Common myeloid progenitor, CD34-positive (primary cell): ENCODE measurements at regions not wholly inside any gene's neighbourhood (a gene's known extent, or its start where the extent isn't known, plus 50 kb on each side); places are given as distances from the start of the nearest gene placed in this dataset.
A peak's percentile ranks its signal among the peaks of the same experiment; 100 is the strongest.

ENCODE experiments used
- CTCF ChIA-PET: fragments of 350-600 bp; sonication (Branson Sonifier 250); formaldehyde crosslinking; loops from one replicate; lab custom pipeline; 2021; ENCODE audit warnings: antibody characterized with exemption; lab: Charles Lee
- POLR2A ChIA-PET: fragments of 350-600 bp; sonication (Branson Sonifier 250); formaldehyde crosslinking; loops from one replicate; lab custom pipeline; 2021; ENCODE audit warnings: antibody characterized with exemption; lab: Charles Lee
- DNase-seq, 3 donors: peaks; one replicate each; pipeline versions ENCODE4 v3.0.0 to v3.0.0-alpha.2; 2013
- H3K27ac ChIP-seq, 2 experiments: 1 replicate in 1 of 2; 2 replicates in 1 of 2; pipeline ENCODE4 v1.7.0; 2013; ENCODE audit warnings: inconsistent platforms in 2 of 2, low read length in 2 of 2, mild to moderate bottlenecking in 2 of 2, low read depth in 1 of 2, moderate library complexity in 1 of 2; ENCODE audit not compliant: severe bottlenecking in 2 of 2, insufficient read depth in 1 of 2, poor library complexity in 1 of 2
- H3K27me3 ChIP-seq, 5 experiments: replicated peaks in 2 of 5; 1 replicate in 3 of 5; 2 replicates in 2 of 5; pipeline versions ENCODE4 v1.6.1 to v1.7.0; 2013; ENCODE audit warnings: low read length in 4 of 5, mild to moderate bottlenecking in 2 of 5, moderate library complexity in 2 of 5, inconsistent platforms in 1 of 5; ENCODE audit not compliant: insufficient read depth in 5 of 5, control insufficient read depth in 4 of 5
- H3K36me3 ChIP-seq, 4 experiments: 1 replicate in 2 of 4; 2 replicates in 2 of 4; pipeline versions ENCODE4 v1.6.1 to v1.7.0; 2013; ENCODE audit warnings: low read length in 3 of 4, control low read depth in 1 of 4, mild to moderate bottlenecking in 1 of 4; ENCODE audit not compliant: control insufficient read depth in 4 of 4, insufficient read depth in 4 of 4
- H3K4me1 ChIP-seq, 4 experiments: 1 replicate in 3 of 4; 2 replicates in 1 of 4; pipeline versions ENCODE4 v1.6.1 to v1.7.1; 2013; ENCODE audit warnings: low read length in 3 of 4, mild to moderate bottlenecking in 3 of 4, control low read depth in 1 of 4, inconsistent platforms in 1 of 4, moderate library complexity in 1 of 4; ENCODE audit not compliant: control insufficient read depth in 4 of 4, insufficient read depth in 4 of 4; ENCODE audit errors: control extremely low read depth in 1 of 4
- H3K4me3 ChIP-seq, 7 experiments: 1 replicate in 4 of 7; 2 replicates in 3 of 7; pipeline versions ENCODE4 v1.5.1 to v1.7.0; 2013; ENCODE audit warnings: mild to moderate bottlenecking in 7 of 7, low read length in 6 of 7, moderate library complexity in 6 of 7, inconsistent platforms in 2 of 7, low read depth in 2 of 7, control low read depth in 1 of 7; ENCODE audit not compliant: insufficient read depth in 4 of 7, control insufficient read depth in 1 of 7; ENCODE audit errors: extremely low read depth in 1 of 7
- H3K9me3 ChIP-seq, 5 experiments: 1 replicate in 4 of 5; 2 replicates in 1 of 5; pipeline versions ENCODE4 v1.6.1 to v1.7.1; 2013; ENCODE audit warnings: low read length in 4 of 5, mild to moderate bottlenecking in 2 of 5, inconsistent platforms in 1 of 5, low read depth in 1 of 5, moderate library complexity in 1 of 5; ENCODE audit not compliant: control insufficient read depth in 4 of 5, insufficient read depth in 2 of 5; ENCODE audit errors: control extremely low read depth in 1 of 5
- WGBS: methylation state at CpG from one replicate; pipeline ENCODE4 v1.1.5; 2013; ENCODE audit not compliant: insufficient coverage; 5-methylcytosine and 5-hydroxymethylcytosine counted together

- H3K4me3 ChIP-seq, result no peak overlapping the region
- H3K27me3 ChIP-seq, result no peaks in the 10 kb centered on the region
- ChIA-PET POLR2A (no interaction called here), CTCF (no interaction called here)
- H3K36me3 ChIP-seq, result no peaks in the 10 kb centered on the region
- peaks cover 0 to 2% (median 0%) of the 10 kb centered on the region in 5 experiments for H3K9me3 ChIP-seq
- no peaks in the 10 kb centered on the region for H3K4me1 ChIP-seq
- H3K27ac ChIP-seq, result no peak overlapping the region
- no peak for DNase-seq
- WGBS, result no CpG with 5 or more reads among the region's 1 CpG
These were observed 103.6 kb upstream of the SGK1 start for GRCh38 chr6:134421501-134421900.

GRCh38 chr6:134420614-134421181 lies 102.8 kb upstream of the SGK1 start:
- Histone ChIP-seq H3K36me3 (no peaks in the 10 kb centered on the region), H3K9me3 (peaks cover 0 to 2% (median 0%) of the 10 kb centered on the region in 5 experiments), H3K27me3 (no peaks in the 10 kb centered on the region), H3K27ac (no peak overlapping the region), H3K4me3 (no peak overlapping the region), H3K4me1 (no peaks in the 10 kb centered on the region)
- no peak for DNase-seq
- CTCF ChIA-PET, result interaction anchor here (1.6 kb wide), 1 partner anchor 9 kb away, joined by 4 read pairs; no protein-coding TSS in a partner anchor
- 100% methylated on average over 2 of the region's 3 CpGs for WGBS
- POLR2A ChIA-PET, result no interaction called here

- H3K4me1 ChIP-seq, result peaks cover 0 to 3% (median 0%) of the 10 kb centered on the region in 4 experiments
- peaks cover 0 to 2% (median 0%) of the 10 kb centered on the region in 5 experiments for H3K9me3 ChIP-seq
- WGBS, result 100% methylated on average over 4 of the region's 7 CpGs
- DNase-seq, result no peak
- ChIA-PET POLR2A (no interaction called here), CTCF (interaction anchor here (1.1 to 1.6 kb wide), 2 partner anchors 8 to 14 kb away, joined by 4 read pairs; no protein-coding TSS in a partner anchor)
- no peak overlapping the region for H3K4me3 ChIP-seq
- no peaks in the 10 kb centered on the region for H3K36me3 ChIP-seq
- no peaks in the 10 kb centered on the region for H3K27me3 ChIP-seq
- H3K27ac ChIP-seq, result no peak overlapping the region
These were observed 101.8 kb upstream of the SGK1 start for GRCh38 chr6:134419716-134420115.

GRCh38 chr6:134416418-134417154 lies 98.7 kb upstream of the SGK1 start:
- Histone ChIP-seq H3K4me1 (peaks cover 0 to 3% (median 0%) of the 10 kb centered on the region in 4 experiments), H3K27me3 (no peaks in the 10 kb centered on the region), H3K4me3 (no peak overlapping the region), H3K36me3 (no peaks in the 10 kb centered on the region), H3K27ac (no peak overlapping the region), H3K9me3 (peaks cover 2 to 16% (median 3%) of the 10 kb centered on the region in 5 experiments)
- WGBS, result 79% methylated on average over 7 of the region's 10 CpGs
- POLR2A ChIA-PET, result no interaction called here
- peak in 2 of 3 donors; percentile 36 to 47 for DNase-seq
- CTCF ChIA-PET, result interaction anchor here (1.1 kb wide), 1 partner anchor 10 kb away, joined by 3 read pairs; no protein-coding TSS in a partner anchor

- no peak overlapping the region for H3K27ac ChIP-seq
- H3K4me1 ChIP-seq, result peaks cover 0 to 3% (median 0%) of the 10 kb centered on the region in 4 experiments
- H3K27me3 ChIP-seq, result no peaks in the 10 kb centered on the region
- no peaks in the 10 kb centered on the region for H3K36me3 ChIP-seq
- ChIA-PET CTCF (no interaction called here), POLR2A (no interaction called here)
- H3K4me3 ChIP-seq, result no peak overlapping the region
- no peak for DNase-seq
- H3K9me3 ChIP-seq, result peaks cover 3 to 20% (median 6%) of the 10 kb centered on the region in 5 experiments
- 91% methylated on average over 3 of the region's 4 CpGs for WGBS
These were observed 97.7 kb upstream of the SGK1 start for GRCh38 chr6:134415656-134416055.

- peaks cover 3 to 20% (median 6%) of the 10 kb centered on the region in 5 experiments for H3K9me3 ChIP-seq
- no peak for DNase-seq
- ChIA-PET POLR2A (no interaction called here), CTCF (no interaction called here)
- H3K27ac ChIP-seq, result no peak overlapping the region
- H3K4me3 ChIP-seq, result no peak overlapping the region
- peaks cover 0 to 3% (median 0%) of the 10 kb centered on the region in 4 experiments for H3K4me1 ChIP-seq
- H3K36me3 ChIP-seq, result no peaks in the 10 kb centered on the region
- WGBS, result 100% methylated on average over 1 of the region's 4 CpGs
- H3K27me3 ChIP-seq, result no peaks in the 10 kb centered on the region
These were observed 97.3 kb upstream of the SGK1 start for GRCh38 chr6:134415194-134415593.

- no peaks in the 10 kb centered on the region for H3K36me3 ChIP-seq
- H3K27ac ChIP-seq, result no peak overlapping the region
- peaks cover 3 to 20% (median 6%) of the 10 kb centered on the region in 5 experiments for H3K9me3 ChIP-seq
- peaks cover 0 to 3% (median 0%) of the 10 kb centered on the region in 4 experiments for H3K4me1 ChIP-seq
- no peak overlapping the region for H3K4me3 ChIP-seq
- no peaks in the 10 kb centered on the region for H3K27me3 ChIP-seq
- DNase-seq, result no peak
- 74% methylated on average over 5 of the region's 7 CpGs for whole genome bisulfite sequencing
- CTCF ChIA-PET, result no interaction called here
- POLR2A ChIA-PET, result no interaction called here
These were observed 96.9 kb upstream of the SGK1 start for GRCh38 chr6:134414793-134415192.
